ENCODE measurements at regions not wholly inside any gene's neighbourhood (a gene's known extent, or its start where the extent isn't known, plus 50 kb on each side); places are given as distances from the start of the nearest gene placed in this dataset.

DNA sequence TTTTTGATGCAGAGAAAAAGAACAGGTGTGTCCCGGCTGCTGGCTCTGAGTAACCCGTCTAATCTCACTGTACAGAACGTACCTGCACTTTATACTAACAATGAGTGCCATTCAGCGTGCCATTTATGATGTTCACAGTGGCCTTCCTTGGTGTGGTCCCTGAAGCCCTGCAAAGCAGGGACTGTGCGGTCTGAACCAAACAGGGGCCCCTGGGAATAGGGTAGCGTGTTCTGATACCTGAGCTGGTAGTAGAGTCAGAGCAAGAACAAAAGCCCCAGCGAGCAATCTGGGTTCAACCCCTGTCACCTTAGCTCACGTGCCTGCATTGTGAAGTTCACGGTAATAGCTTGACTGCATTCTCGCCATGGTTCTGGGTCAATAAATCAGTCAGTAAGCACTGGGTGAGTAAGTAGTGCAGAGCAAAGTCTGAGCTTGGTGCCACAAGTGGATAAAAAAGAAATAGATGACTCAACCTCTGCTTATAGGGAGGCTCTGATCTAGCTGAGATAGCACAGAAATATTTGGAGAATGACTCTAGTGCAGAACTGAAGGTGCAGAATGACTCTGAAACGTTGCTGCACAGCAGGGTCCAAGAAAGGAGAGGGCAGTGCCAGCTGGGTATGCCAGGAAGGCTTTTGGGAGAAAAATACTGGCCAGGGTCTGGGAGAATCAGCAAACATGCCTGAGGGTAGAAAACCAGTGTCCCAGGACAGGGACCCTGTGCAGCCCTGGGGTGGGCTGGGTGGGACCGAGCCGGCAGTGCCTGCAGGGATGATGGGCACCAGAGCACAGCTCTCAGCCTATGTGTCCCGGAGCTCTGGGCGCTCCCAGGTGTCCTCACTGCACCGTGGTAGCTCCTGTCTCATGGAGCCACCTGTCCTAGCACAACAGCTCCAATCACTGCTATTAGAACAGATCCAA lies 125.9 kb downstream of the RHOU start (continued):
- peak; percentile 60; the same call in 1 of the 2 replicates for TF ChIP-seq THAP11 (CRISPR knock-in tag; IDR thresholded peaks at IDR 0.05)
- TF ChIP-seq RXRA (CRISPR knock-in tag; IDR thresholded peaks at IDR 0.05), result peak; percentile 84; the same call in 1 of the 2 replicates
- no peak for TF ChIP-seq CHCHD3 (CRISPR knock-in tag; IDR thresholded peaks at IDR 0.05)
- TF ChIP-seq SPEN (CRISPR knock-in tag; IDR thresholded peaks at IDR 0.05; ENCODE audit: low read depth), result no peak; the same call in 1 of the 2 replicates
- TF ChIP-seq ATRX (CRISPR knock-in tag; IDR thresholded peaks at IDR 0.05; ENCODE audit: borderline replicate concordance), result no peak
- no peak for TF ChIP-seq GPN1 (CRISPR knock-in tag; IDR thresholded peaks at IDR 0.05; ENCODE audit: borderline replicate concordance)
- TF ChIP-seq XBP1 (CRISPR knock-in tag; IDR thresholded peaks at IDR 0.05), result no peak
- peak; percentile 98 for TF ChIP-seq SKI (IDR thresholded peaks at IDR 0.05; ENCODE audit: partially characterized antibody)
- peak; percentile 91 for TF ChIP-seq NR2F2 (IDR thresholded peaks at IDR 0.05; ENCODE audit: borderline replicate concordance, low read depth)
- TF ChIP-seq CEBPB (IDR thresholded peaks at IDR 0.05; ENCODE audit: borderline replicate concordance, low read depth, low read length), result peak; percentile 10; the same call in 1 of the 2 replicates
- TF ChIP-seq ZNF546 (CRISPR knock-in tag; conservative IDR thresholded peaks at IDR 0.05), result no peak
- no peak for TF ChIP-seq ZSCAN22 (CRISPR knock-in tag; IDR thresholded peaks at IDR 0.05)
- peak; percentile 52; the same call in 1 of the 2 replicates for TF ChIP-seq KDM6A (CRISPR knock-in tag; IDR thresholded peaks at IDR 0.05; ENCODE audit: low read depth)
- peak; percentile 82 for TF ChIP-seq ZNF792 (CRISPR knock-in tag; IDR thresholded peaks at IDR 0.05)
- TF ChIP-seq, protein P1, sequence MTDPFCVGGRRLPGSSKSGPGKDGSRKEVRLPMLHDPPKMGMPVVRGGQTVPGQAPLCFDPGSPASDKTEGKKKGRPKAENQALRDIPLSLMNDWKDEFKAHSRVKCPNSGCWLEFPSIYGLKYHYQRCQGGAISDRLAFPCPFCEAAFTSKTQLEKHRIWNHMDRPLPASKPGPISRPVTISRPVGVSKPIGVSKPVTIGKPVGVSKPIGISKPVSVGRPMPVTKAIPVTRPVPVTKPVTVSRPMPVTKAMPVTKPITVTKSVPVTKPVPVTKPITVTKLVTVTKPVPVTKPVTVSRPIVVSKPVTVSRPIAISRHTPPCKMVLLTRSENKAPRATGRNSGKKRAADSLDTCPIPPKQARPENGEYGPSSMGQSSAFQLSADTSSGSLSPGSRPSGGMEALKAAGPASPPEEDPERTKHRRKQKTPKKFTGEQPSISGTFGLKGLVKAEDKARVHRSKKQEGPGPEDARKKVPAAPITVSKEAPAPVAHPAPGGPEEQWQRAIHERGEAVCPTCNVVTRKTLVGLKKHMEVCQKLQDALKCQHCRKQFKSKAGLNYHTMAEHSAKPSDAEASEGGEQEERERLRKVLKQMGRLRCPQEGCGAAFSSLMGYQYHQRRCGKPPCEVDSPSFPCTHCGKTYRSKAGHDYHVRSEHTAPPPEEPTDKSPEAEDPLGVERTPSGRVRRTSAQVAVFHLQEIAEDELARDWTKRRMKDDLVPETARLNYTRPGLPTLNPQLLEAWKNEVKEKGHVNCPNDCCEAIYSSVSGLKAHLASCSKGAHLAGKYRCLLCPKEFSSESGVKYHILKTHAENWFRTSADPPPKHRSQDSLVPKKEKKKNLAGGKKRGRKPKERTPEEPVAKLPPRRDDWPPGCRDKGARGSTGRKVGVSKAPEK (CRISPR knock-in tag; IDR thresholded peaks at IDR 0.05; ENCODE audit: borderline replicate concordance), result peak; percentile 20; the same call in 1 of the 2 replicates
- TF ChIP-seq ZNF777 (CRISPR knock-in tag; IDR thresholded peaks at IDR 0.05), result 0 out of 2 replicates have a peak, but pooled peaks have one; percentile 0
- TF ChIP-seq CBFB (CRISPR knock-in tag; IDR thresholded peaks at IDR 0.05), result no peak
- TF ChIP-seq, protein P2, sequence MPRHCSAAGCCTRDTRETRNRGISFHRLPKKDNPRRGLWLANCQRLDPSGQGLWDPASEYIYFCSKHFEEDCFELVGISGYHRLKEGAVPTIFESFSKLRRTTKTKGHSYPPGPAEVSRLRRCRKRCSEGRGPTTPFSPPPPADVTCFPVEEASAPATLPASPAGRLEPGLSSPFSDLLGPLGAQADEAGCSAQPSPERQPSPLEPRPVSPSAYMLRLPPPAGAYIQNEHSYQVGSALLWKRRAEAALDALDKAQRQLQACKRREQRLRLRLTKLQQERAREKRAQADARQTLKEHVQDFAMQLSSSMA (CRISPR knock-in tag; IDR thresholded peaks at IDR 0.05), result no peak
- TF ChIP-seq, protein P3, sequence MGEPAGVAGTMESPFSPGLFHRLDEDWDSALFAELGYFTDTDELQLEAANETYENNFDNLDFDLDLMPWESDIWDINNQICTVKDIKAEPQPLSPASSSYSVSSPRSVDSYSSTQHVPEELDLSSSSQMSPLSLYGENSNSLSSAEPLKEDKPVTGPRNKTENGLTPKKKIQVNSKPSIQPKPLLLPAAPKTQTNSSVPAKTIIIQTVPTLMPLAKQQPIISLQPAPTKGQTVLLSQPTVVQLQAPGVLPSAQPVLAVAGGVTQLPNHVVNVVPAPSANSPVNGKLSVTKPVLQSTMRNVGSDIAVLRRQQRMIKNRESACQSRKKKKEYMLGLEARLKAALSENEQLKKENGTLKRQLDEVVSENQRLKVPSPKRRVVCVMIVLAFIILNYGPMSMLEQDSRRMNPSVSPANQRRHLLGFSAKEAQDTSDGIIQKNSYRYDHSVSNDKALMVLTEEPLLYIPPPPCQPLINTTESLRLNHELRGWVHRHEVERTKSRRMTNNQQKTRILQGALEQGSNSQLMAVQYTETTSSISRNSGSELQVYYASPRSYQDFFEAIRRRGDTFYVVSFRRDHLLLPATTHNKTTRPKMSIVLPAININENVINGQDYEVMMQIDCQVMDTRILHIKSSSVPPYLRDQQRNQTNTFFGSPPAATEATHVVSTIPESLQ (CRISPR knock-in tag; conservative IDR thresholded peaks at IDR 0.05), result no peak
- TF ChIP-seq, protein P4, sequence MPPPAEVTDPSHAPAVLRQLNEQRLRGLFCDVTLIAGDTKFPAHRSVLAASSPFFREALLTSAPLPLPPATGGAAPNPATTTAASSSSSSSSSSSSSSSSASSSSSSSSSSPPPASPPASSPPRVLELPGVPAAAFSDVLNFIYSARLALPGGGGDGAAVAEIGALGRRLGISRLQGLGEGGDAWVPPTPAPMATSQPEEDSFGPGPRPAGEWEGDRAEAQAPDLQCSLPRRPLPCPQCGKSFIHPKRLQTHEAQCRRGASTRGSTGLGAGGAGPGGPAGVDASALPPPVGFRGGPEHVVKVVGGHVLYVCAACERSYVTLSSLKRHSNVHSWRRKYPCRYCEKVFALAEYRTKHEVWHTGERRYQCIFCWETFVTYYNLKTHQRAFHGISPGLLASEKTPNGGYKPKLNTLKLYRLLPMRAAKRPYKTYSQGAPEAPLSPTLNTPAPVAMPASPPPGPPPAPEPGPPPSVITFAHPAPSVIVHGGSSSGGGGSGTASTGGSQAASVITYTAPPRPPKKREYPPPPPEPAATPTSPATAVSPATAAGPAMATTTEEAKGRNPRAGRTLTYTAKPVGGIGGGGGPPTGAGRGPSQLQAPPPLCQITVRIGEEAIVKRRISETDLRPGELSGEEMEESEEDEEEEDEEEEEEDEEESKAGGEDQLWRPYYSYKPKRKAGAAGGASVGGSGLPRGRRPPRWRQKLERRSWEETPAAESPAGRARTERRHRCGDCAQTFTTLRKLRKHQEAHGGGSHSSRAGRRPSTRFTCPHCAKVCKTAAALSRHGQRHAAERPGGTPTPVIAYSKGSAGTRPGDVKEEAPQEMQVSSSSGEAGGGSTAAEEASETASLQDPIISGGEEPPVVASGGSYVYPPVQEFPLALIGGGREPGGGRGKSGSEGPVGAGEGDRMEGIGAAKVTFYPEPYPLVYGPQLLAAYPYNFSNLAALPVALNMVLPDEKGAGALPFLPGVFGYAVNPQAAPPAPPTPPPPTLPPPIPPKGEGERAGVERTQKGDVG (CRISPR knock-in tag; IDR thresholded peaks at IDR 0.05; ENCODE audit: borderline replicate concordance), result no peak
- TF ChIP-seq ZNF547 (CRISPR knock-in tag; IDR thresholded peaks at IDR 0.05), result no peak

All from HepG2 (cell line).